OCI-LY1 (cell line): ENCODE measurements at regions not wholly inside any gene's neighbourhood (a gene's known extent, or its start where the extent isn't known, plus 50 kb on each side); places are given as distances from the start of the nearest gene placed in this dataset.

Experiments
- H2AFZ ChIP-seq: fragments of 200-600 bp; sonication (generic), shearing (Covaris generic); 2 replicates; pipeline ENCODE4 v1.6.0; 2014; ENCODE audit warnings: antibody characterized with exemption, mild to moderate bottlenecking, low read length
- H3F3A ChIP-seq: fragments of 200-600 bp; sonication (generic), shearing (Covaris generic); 2 replicates; pipeline ENCODE4 v1.6.0; 2014; ENCODE audit warnings: mild to moderate bottlenecking, antibody characterized with exemption, low read length, moderate library complexity; ENCODE audit not compliant: insufficient read depth
- H3K27ac ChIP-seq: fragments of 200-600 bp; sonication (generic); 2 replicates; pipeline ENCODE4 v1.5.1; 2014; ENCODE audit warnings: low read length, mixed run types, mild to moderate bottlenecking, low read depth; ENCODE audit not compliant: poor library complexity, severe bottlenecking
- H3K27me3 ChIP-seq: fragments of 200-600 bp; sonication (generic); 2 replicates; pipeline ENCODE4 v1.6.0; 2014; ENCODE audit warnings: antibody characterized with exemption, mild to moderate bottlenecking, low read length, moderate library complexity; ENCODE audit not compliant: insufficient read depth
- H3K36me3 ChIP-seq: fragments of 200-600 bp; sonication (generic); 2 replicates; pipeline ENCODE4 v1.6.1; 2014; ENCODE audit warnings: mild to moderate bottlenecking, antibody characterized with exemption, low read length, moderate library complexity, mixed read lengths; ENCODE audit not compliant: insufficient read depth
- H3K4me1 ChIP-seq: fragments of 200-600 bp; sonication (generic); 2 replicates; pipeline ENCODE4 v1.5.1; 2014; ENCODE audit warnings: mild to moderate bottlenecking, low read length, moderate library complexity; ENCODE audit not compliant: insufficient read depth, severe bottlenecking
- H3K4me2 ChIP-seq: fragments of 200-600 bp; sonication (generic), shearing (Covaris generic); 2 replicates; pipeline ENCODE4 v1.6.1; 2014; ENCODE audit warnings: low read length
- H3K4me3 ChIP-seq: fragments of 200-600 bp; sonication (generic); 2 replicates; pipeline ENCODE4 v1.5.1; 2014; ENCODE audit warnings: low read length, low read depth, mild to moderate bottlenecking, mixed read lengths; ENCODE audit not compliant: poor library complexity, severe bottlenecking
- H3K79me2 ChIP-seq: fragments of 200-600 bp; shearing (Covaris generic); 2 replicates; pipeline ENCODE4 v1.6.1; 2016; ENCODE audit warnings: mixed run types, low read length, mixed read lengths; ENCODE audit not compliant: insufficient read depth
- H3K9ac ChIP-seq: fragments of 200-600 bp; sonication (generic), shearing (Covaris generic); 2 replicates; pipeline ENCODE4 v1.6.1; 2014; ENCODE audit warnings: mild to moderate bottlenecking, low read length, mixed read lengths
- H3K9me2 ChIP-seq: fragments of 200-600 bp; sonication (generic), shearing (Covaris generic); 2 replicates; pipeline ENCODE4 v1.6.1; 2014; ENCODE audit warnings: low read depth, mild to moderate bottlenecking, low read length, mixed read lengths
- H3K9me3 ChIP-seq: fragments of 200-600 bp; shearing (Covaris generic); 2 replicates; pipeline ENCODE4 v1.6.1; 2014; ENCODE audit warnings: low read length, mixed read lengths
- H4K20me1 ChIP-seq: fragments of 200-600 bp; sonication (generic), shearing (Covaris generic); 2 replicates; pipeline ENCODE4 v1.6.0; 2016; ENCODE audit warnings: mild to moderate bottlenecking, low read length; ENCODE audit not compliant: insufficient read depth
- EZH2 ChIP-seq: fragments of 200-600 bp; sonication (generic), shearing (Covaris generic); IDR thresholded peaks from 2 replicates; pipeline ENCODE4 v1.8.0; 2017; ENCODE audit warnings: borderline replicate concordance, mixed run types, mild to moderate bottlenecking, antibody characterized with exemption, low read length, moderate library complexity, mixed read lengths
- TF ChIP-seq, protein P1 (sequence below): fragments of 200-600 bp; sonication (generic), shearing (Covaris generic); IDR thresholded peaks from 2 replicates; pipeline ENCODE4 v1.5.1; 2017; ENCODE audit warnings: mild to moderate bottlenecking, antibody characterized with exemption, low read length, moderate library complexity, mixed read lengths

DNA sequence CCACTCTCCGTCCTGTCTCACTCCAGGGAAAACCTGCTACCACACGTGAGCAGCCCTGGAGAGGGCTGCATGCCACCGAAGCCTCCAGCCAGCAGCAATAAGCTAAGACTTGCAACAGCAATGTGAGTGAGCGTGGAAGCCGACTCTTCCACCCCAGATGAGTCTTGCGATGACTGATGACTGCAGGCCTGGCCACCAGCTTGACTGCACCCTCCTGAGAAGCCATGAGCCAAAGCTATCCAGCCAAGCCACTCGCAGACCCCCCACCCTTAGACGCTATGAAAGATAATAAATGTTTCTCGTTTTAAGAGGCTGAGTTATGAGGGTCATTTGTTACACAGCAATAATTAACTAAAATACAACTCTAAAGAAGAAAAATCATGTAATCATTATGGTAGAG is 118.6 kb upstream of the GALNT2 start:
- Histone ChIP-seq H3K27ac (no peak overlapping the region), H3K9me3 (no peaks in the 10 kb centered on the region), H3K4me1 (no peaks in the 10 kb centered on the region), H3K4me2 (no peak overlapping the region), H3K27me3 (no peaks in the 10 kb centered on the region), H4K20me1 (no peaks in the 10 kb centered on the region), H3K9ac (no peak overlapping the region), H3K4me3 (no peak overlapping the region), H3F3A (no peaks in the 10 kb centered on the region), H3K9me2 (no peaks in the 10 kb centered on the region), H2AFZ (no peak overlapping the region), H3K36me3 (no peaks in the 10 kb centered on the region), H3K79me2 (no peaks in the 10 kb centered on the region)
- TF ChIP-seq, protein P1, sequence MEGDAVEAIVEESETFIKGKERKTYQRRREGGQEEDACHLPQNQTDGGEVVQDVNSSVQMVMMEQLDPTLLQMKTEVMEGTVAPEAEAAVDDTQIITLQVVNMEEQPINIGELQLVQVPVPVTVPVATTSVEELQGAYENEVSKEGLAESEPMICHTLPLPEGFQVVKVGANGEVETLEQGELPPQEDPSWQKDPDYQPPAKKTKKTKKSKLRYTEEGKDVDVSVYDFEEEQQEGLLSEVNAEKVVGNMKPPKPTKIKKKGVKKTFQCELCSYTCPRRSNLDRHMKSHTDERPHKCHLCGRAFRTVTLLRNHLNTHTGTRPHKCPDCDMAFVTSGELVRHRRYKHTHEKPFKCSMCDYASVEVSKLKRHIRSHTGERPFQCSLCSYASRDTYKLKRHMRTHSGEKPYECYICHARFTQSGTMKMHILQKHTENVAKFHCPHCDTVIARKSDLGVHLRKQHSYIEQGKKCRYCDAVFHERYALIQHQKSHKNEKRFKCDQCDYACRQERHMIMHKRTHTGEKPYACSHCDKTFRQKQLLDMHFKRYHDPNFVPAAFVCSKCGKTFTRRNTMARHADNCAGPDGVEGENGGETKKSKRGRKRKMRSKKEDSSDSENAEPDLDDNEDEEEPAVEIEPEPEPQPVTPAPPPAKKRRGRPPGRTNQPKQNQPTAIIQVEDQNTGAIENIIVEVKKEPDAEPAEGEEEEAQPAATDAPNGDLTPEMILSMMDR = no peak
- TF ChIP-seq EZH2 = no peak

DNA sequence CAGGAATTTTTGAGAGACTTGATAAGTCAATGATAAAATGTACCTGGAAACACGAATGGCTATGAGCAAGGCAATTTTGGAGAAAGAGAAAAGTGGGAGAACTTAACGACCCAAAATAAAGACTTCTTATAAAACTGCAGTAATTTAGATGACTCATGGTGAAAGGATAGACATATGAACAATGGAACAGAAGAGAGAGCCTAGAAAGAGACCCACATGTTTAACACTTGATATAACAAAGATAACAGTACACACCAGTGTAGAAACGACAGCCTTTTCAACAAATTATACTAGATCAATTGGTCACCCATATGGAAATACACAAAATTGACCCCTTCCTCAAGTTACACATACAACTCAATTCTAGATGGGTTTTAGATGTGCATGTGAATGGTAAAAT is 117.5 kb upstream of the GALNT2 start:
- H3K79me2 ChIP-seq = no peaks in the 10 kb centered on the region
- no peaks in the 10 kb centered on the region for H3K9me3 ChIP-seq
- no peaks in the 10 kb centered on the region for H3K4me1 ChIP-seq
- H3K27ac ChIP-seq = no peak overlapping the region
- no peaks in the 10 kb centered on the region for H3K27me3 ChIP-seq
- no peaks in the 10 kb centered on the region for H3K9me2 ChIP-seq
- H3K36me3 ChIP-seq = no peaks in the 10 kb centered on the region
- H3F3A ChIP-seq = no peaks in the 10 kb centered on the region
- H4K20me1 ChIP-seq = no peaks in the 10 kb centered on the region
- no peak overlapping the region for H2AFZ ChIP-seq
- H3K4me3 ChIP-seq = no peak overlapping the region
- no peak overlapping the region for H3K9ac ChIP-seq
- no peak overlapping the region for H3K4me2 ChIP-seq
- TF ChIP-seq, protein P1 = no peak
- TF ChIP-seq EZH2 = no peak

DNA sequence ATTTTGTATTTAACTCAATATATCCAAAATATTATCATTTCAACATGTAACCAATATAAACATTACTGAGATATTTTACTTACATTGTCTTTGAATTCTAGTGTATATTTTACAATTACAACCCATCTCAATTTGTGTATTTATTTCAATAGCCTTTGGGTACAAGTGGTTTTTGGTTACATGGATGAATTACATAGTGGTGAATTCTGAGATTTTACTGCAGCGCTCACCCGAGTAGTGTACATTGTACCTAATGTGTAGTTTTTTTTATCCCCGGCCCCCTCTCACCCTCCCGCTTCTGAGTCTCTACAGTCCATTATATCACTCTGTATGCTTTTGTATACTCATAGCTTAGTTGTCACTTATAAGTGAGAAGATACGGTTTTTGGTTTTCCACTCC is 117.0 kb upstream of the GALNT2 start:
- Histone ChIP-seq H3K9me2 (no peaks in the 10 kb centered on the region), H3F3A (no peaks in the 10 kb centered on the region), H3K27ac (no peak overlapping the region), H3K79me2 (no peaks in the 10 kb centered on the region), H3K9me3 (no peaks in the 10 kb centered on the region), H3K4me3 (no peak overlapping the region), H2AFZ (no peak overlapping the region), H3K27me3 (no peaks in the 10 kb centered on the region), H3K9ac (no peak overlapping the region), H3K36me3 (no peaks in the 10 kb centered on the region), H3K4me1 (no peaks in the 10 kb centered on the region), H4K20me1 (no peaks in the 10 kb centered on the region), H3K4me2 (no peak overlapping the region)
- TF ChIP-seq, protein P1 = no peak
- no peak for TF ChIP-seq EZH2
